SK-N-SH (cell line): ENCODE measurements at regions not wholly inside any gene's neighbourhood (a gene's known extent, or its start where the extent isn't known, plus 50 kb on each side); places are given as distances from the start of the nearest gene placed in this dataset.

Experiments used
- CTCF ChIA-PET: fragments of 300-600, 350-600 bp; formaldehyde crosslinking; extraction: SDS; loops from one replicate; lab custom pipeline; 2021; lab: Yijun Ruan, JAX
- POLR2A ChIA-PET: fragments of 350-600 bp; sonication (Branson Sonifier 250); formaldehyde crosslinking; extraction: SDS; loops from one replicate; lab custom pipeline; 2020; ENCODE audit warnings: antibody characterized with exemption, inconsistent platforms; lab: Yijun Ruan, JAX
- DNase-seq: peaks from one replicate; pipeline ENCODE4 v3.0.0; 2012
- H2AFZ ChIP-seq: fragments of 200-600 bp; sonication (generic); 2 replicates; pipeline ENCODE4 v1.8.1; 2016; ENCODE audit warnings: antibody characterized with exemption, mild to moderate bottlenecking, low read depth
- H3F3A ChIP-seq: fragments of 200-600 bp; sonication (generic); replicated peaks from 2 replicates; pipeline ENCODE3; 2016; ENCODE audit warnings: antibody characterized with exemption, mild to moderate bottlenecking; ENCODE audit not compliant: insufficient read depth
- H3K27ac ChIP-seq, 2 experiments: fragments of 200-500 bp in 1 of 2; fragments of 200-600 bp in 1 of 2; sonication (Bioruptor generic) in 1 of 2; sonication (generic), shearing (Covaris generic) in 1 of 2; 2 replicates each; pipeline versions ENCODE4 v1.5.1 to v1.6.1; 2014 to 2016; ENCODE audit warnings: low read depth in 2 of 2, inconsistent platforms in 1 of 2, low read length in 1 of 2, mild to moderate bottlenecking in 1 of 2, mixed read lengths in 1 of 2
- H3K27me3 ChIP-seq: fragments of 200-600 bp; sonication (generic), shearing (Covaris generic); 2 replicates; pipeline ENCODE4 v1.6.1; 2016; ENCODE audit warnings: mixed run types; ENCODE audit not compliant: insufficient read depth
- H3K36me3 ChIP-seq, 2 experiments: fragments of 200-500 bp in 1 of 2; fragments of 200-600 bp in 1 of 2; sonication (Bioruptor generic) in 1 of 2; sonication (generic) in 1 of 2; replicated peaks in 1 of 2; 2 replicates each; pipeline versions ENCODE3 to v1.5.1; 2014 to 2016; ENCODE audit warnings: low read length in 1 of 2, mild to moderate bottlenecking in 1 of 2; ENCODE audit not compliant: insufficient read depth in 2 of 2, control insufficient read depth in 1 of 2
- H3K4me1 ChIP-seq, 2 experiments: fragments of 200-500 bp in 1 of 2; fragments of 200-600 bp in 1 of 2; sonication (Bioruptor generic) in 1 of 2; sonication (generic), shearing (Covaris generic) in 1 of 2; 2 replicates each; pipeline versions ENCODE4 v1.5.1 to v1.6.1; 2014 to 2016; ENCODE audit warnings: low read depth in 1 of 2, low read length in 1 of 2, mixed run types in 1 of 2; ENCODE audit not compliant: insufficient read depth in 2 of 2, control insufficient read depth in 1 of 2
- H3K4me2 ChIP-seq: fragments of 200-600 bp; sonication (generic), shearing (Covaris generic); 2 replicates; pipeline ENCODE4 v1.6.1; 2017; ENCODE audit warnings: mixed run types
- H3K4me3 ChIP-seq, 2 experiments: fragments of 200-500 bp in 1 of 2; fragments of 200-600 bp in 1 of 2; sonication (Bioruptor generic) in 1 of 2; sonication (generic), shearing (Covaris generic) in 1 of 2; 2 replicates each; pipeline versions ENCODE4 v1.5.1 to v1.8.1; 2014 to 2016; ENCODE audit warnings: low read depth in 2 of 2, inconsistent platforms in 1 of 2, low read length in 1 of 2, mild to moderate bottlenecking in 1 of 2, mixed read lengths in 1 of 2, moderate library complexity in 1 of 2
- H3K79me2 ChIP-seq: fragments of 200-600 bp; sonication (generic); 2 replicates; pipeline ENCODE4 v1.8.1; 2017; ENCODE audit warnings: mild to moderate bottlenecking; ENCODE audit not compliant: insufficient read depth
- H3K9ac ChIP-seq: fragments of 200-600 bp; sonication (generic); 2 replicates; pipeline ENCODE4 v1.6.1; 2017; ENCODE audit warnings: mixed run types
- H3K9me2 ChIP-seq: fragments of 200-600 bp; sonication (generic); 2 replicates; pipeline ENCODE4 v1.6.1; 2017; ENCODE audit warnings: mixed run types
- H3K9me3 ChIP-seq: fragments of 200-600 bp; sonication (generic); 2 replicates; pipeline ENCODE4 v1.6.1; 2017; ENCODE audit warnings: mixed run types, mild to moderate bottlenecking, moderate library complexity
- H4K20me1 ChIP-seq: fragments of 200-600 bp; sonication (generic); 2 replicates; pipeline ENCODE4 v1.6.1; 2017; ENCODE audit warnings: mild to moderate bottlenecking, mixed run types; ENCODE audit not compliant: insufficient read depth
- ELF1 ChIP-seq: IDR thresholded peaks from 2 replicates; pipeline ENCODE4 v1.4.0; 2012
- FOSL2 ChIP-seq: IDR thresholded peaks from 2 replicates; pipeline ENCODE4 v1.4.0; 2012; ENCODE audit warnings: low read depth, mild to moderate bottlenecking, moderate library complexity, borderline replicate concordance
- FOXJ3 ChIP-seq: sonication (generic); formaldehyde crosslinking; IDR thresholded peaks from 2 replicates; pipeline ENCODE4 v1.5.1; 2020; ENCODE audit warnings: mild to moderate bottlenecking, missing genetic modification reagents
- GABPA ChIP-seq: IDR thresholded peaks from 2 replicates; pipeline ENCODE4 v1.4.0; 2012; ENCODE audit warnings: low read depth, mild to moderate bottlenecking
- JUND ChIP-seq: IDR thresholded peaks from 2 replicates; pipeline ENCODE4 v1.4.0; 2012
- PBX3 ChIP-seq: IDR thresholded peaks from 2 replicates; pipeline ENCODE4; 2012
- POLR2AphosphoS5 ChIP-seq: IDR thresholded peaks from 2 replicates; pipeline ENCODE4 v1.6.1; 2012; ENCODE audit warnings: low read depth, low read length
- REST ChIP-seq: IDR thresholded peaks from 2 replicates; pipeline ENCODE4 v1.6.1; 2012; ENCODE audit warnings: mild to moderate bottlenecking, low read depth, low read length, moderate library complexity
- RFX5 ChIP-seq: IDR thresholded peaks from 2 replicates; pipeline ENCODE4 v1.6.1; 2012; ENCODE audit warnings: mild to moderate bottlenecking, improper control_type of control experiment, low read length
- SMC3 ChIP-seq: IDR thresholded peaks from 2 replicates; pipeline ENCODE4 v1.6.1; 2012; ENCODE audit warnings: low read depth, low read length, improper control_type of control experiment
- TAF1 ChIP-seq: IDR thresholded peaks from 2 replicates; pipeline ENCODE4 v1.6.1; 2012; ENCODE audit warnings: low read depth, mild to moderate bottlenecking, low read length, moderate library complexity, borderline replicate concordance
- TCF12 ChIP-seq: IDR thresholded peaks from 2 replicates; pipeline ENCODE4 v1.4.0; 2012
- USF1 ChIP-seq: IDR thresholded peaks from 2 replicates; pipeline ENCODE4 v1.4.0; 2012; ENCODE audit warnings: low read depth, borderline replicate concordance
- USF2 ChIP-seq: fragments of 150-350 bp; IDR thresholded peaks from 2 replicates; pipeline ENCODE4 v1.6.1; 2017; ENCODE audit warnings: antibody characterized with exemption, low read length, low read depth, borderline replicate concordance
- ZBTB33 ChIP-seq: IDR thresholded peaks from 2 replicates; pipeline ENCODE4 v1.4.0; 2012; ENCODE audit warnings: low read depth, borderline replicate concordance
- WGBS: methylation state at CpG from one replicate; pipeline ENCODE4 v1.1.6; 2017; ENCODE audit warnings: low lambda C conversion rate; 5-methylcytosine and 5-hydroxymethylcytosine counted together

GRCh38 chr21:27036736-27037301 is 69.9 kb upstream of the ADAMTS5 start:
- WGBS = 94% methylated on average over 3 of the region's 3 CpGs
- no peaks in the 10 kb centered on the region for H3K36me3 ChIP-seq
- H3K27me3 ChIP-seq = no peaks in the 10 kb centered on the region
- no peak overlapping the region for H3K4me3 ChIP-seq
- no peak for DNase-seq
- H3K79me2 ChIP-seq = no peaks in the 10 kb centered on the region
- no peaks in the 10 kb centered on the region for H4K20me1 ChIP-seq
- H2AFZ ChIP-seq = no peak overlapping the region
- no peak overlapping the region for H3K4me2 ChIP-seq
- no peak for TF ChIP-seq JUND
- TF ChIP-seq USF1 = no peak
- TF ChIP-seq FOXJ3 (CRISPR knock-in tag) = no peak
- TF ChIP-seq POLR2AphosphoS5 = no peak
- TF ChIP-seq TCF12 = no peak
- no peak for TF ChIP-seq TAF1
- no peak for TF ChIP-seq RFX5
- TF ChIP-seq GABPA = no peak
- TF ChIP-seq FOSL2 = no peak
- no peak for TF ChIP-seq SMC3
- no peak for TF ChIP-seq ELF1
- CTCF ChIA-PET = interaction anchor here (0.9 kb wide), 1 partner anchor 11 kb away, joined by 3 read pairs; no protein-coding TSS in a partner anchor
- H3K9me3 ChIP-seq = no peaks in the 10 kb centered on the region
- no peaks in the 10 kb centered on the region for H3K9me2 ChIP-seq
- no peaks in the 10 kb centered on the region for H3F3A ChIP-seq
- H3K27ac ChIP-seq = no peak overlapping the region
- H3K4me1 ChIP-seq = no peaks in the 10 kb centered on the region
- no peak overlapping the region for H3K9ac ChIP-seq
- POLR2A ChIA-PET = no interaction called here

- POLR2A ChIA-PET = no interaction called here
- no peaks in the 10 kb centered on the region for H3K9me2 ChIP-seq
- H3K4me2 ChIP-seq = no peak overlapping the region
- no peak overlapping the region for H3K4me3 ChIP-seq
- CTCF ChIA-PET = no interaction called here
- H3K9ac ChIP-seq = no peak overlapping the region
- no peak overlapping the region for H2AFZ ChIP-seq
- no peaks in the 10 kb centered on the region for H3K4me1 ChIP-seq
- 46% methylated on average over 4 of the region's 4 CpGs for WGBS
- no peaks in the 10 kb centered on the region for H3K27me3 ChIP-seq
- no peak for DNase-seq
- no peaks in the 10 kb centered on the region for H4K20me1 ChIP-seq
- no peaks in the 10 kb centered on the region for H3K9me3 ChIP-seq
- no peaks in the 10 kb centered on the region for H3K79me2 ChIP-seq
- H3F3A ChIP-seq = no peaks in the 10 kb centered on the region
- no peak overlapping the region for H3K27ac ChIP-seq
- H3K36me3 ChIP-seq = no peaks in the 10 kb centered on the region
- no peak for TF ChIP-seq USF2
These were observed 68.9 kb upstream of the ADAMTS5 start for GRCh38 chr21:27035791-27036190.

- H3K27ac ChIP-seq = no peak overlapping the region
- no peaks in the 10 kb centered on the region for H4K20me1 ChIP-seq
- H3K36me3 ChIP-seq = no peaks in the 10 kb centered on the region
- WGBS = 73% methylated on average over 1 of the region's 1 CpG
- no peaks in the 10 kb centered on the region for H3K79me2 ChIP-seq
- CTCF ChIA-PET = no interaction called here
- no peak overlapping the region for H3K4me3 ChIP-seq
- H3K27me3 ChIP-seq = no peaks in the 10 kb centered on the region
- H3K9ac ChIP-seq = no peak overlapping the region
- no peaks in the 10 kb centered on the region for H3F3A ChIP-seq
- H3K9me3 ChIP-seq = no peaks in the 10 kb centered on the region
- H3K9me2 ChIP-seq = no peaks in the 10 kb centered on the region
- H2AFZ ChIP-seq = no peak overlapping the region
- POLR2A ChIA-PET = no interaction called here
- DNase-seq = no peak
- no peak overlapping the region for H3K4me2 ChIP-seq
- no peaks in the 10 kb centered on the region for H3K4me1 ChIP-seq
- TF ChIP-seq PBX3 (no peak), ELF1 (no peak), REST (no peak), ZBTB33 (no peak), JUND (no peak), GABPA (no peak)
These were observed 67.9 kb upstream of the ADAMTS5 start for GRCh38 chr21:27034796-27035195.
